Testis (tissue), 2 donors: ENCODE measurements at regions not wholly inside any gene's neighbourhood (a gene's known extent, or its start where the extent isn't known, plus 50 kb on each side); places are given as distances from the start of the nearest gene placed in this dataset.

Experiments
- DNase-seq: peaks from one replicate; pipeline ENCODE4 v3.0.0-alpha.2; 2019
- H3K27ac ChIP-seq, 2 donors: fragments of 200-600 bp; sonication (generic); one replicate each; pipeline ENCODE4 v1.5.1; 2019
- H3K27me3 ChIP-seq: fragments of 200-600 bp; sonication (generic); one replicate; pipeline ENCODE4 v1.5.1; 2019
- H3K36me3 ChIP-seq: fragments of 200-600 bp; sonication (generic); one replicate; pipeline ENCODE4 v1.5.1; 2017; ENCODE audit warnings: low read depth; ENCODE audit errors: missing control alignments
- H3K4me1 ChIP-seq: fragments of 200-600 bp; sonication (generic); one replicate; pipeline ENCODE4 v1.5.1; 2019
- H3K4me3 ChIP-seq, 2 donors: fragments of 200-600 bp; sonication (generic); one replicate each; pipeline ENCODE4 v1.5.1; 2017 to 2019
- H3K9me3 ChIP-seq: fragments of 200-600 bp; sonication (generic); one replicate; pipeline ENCODE4 v1.5.1; 2017
- POLR2A ChIP-seq: fragments of 450-650 bp; IDR thresholded peaks from one replicate; pipeline ENCODE4 v1.6.1; 2017; ENCODE audit warnings: antibody characterized with exemption, mild to moderate bottlenecking, moderate library complexity
- WGBS, 2 donors: methylation state at CpG; one replicate each; pipeline ENCODE4 v1.1.5; 2018; 5-methylcytosine and 5-hydroxymethylcytosine counted together
- intact Hi-C: fragments of 100-400 bp; cut with DNase I; formaldehyde crosslinking; loops from one replicate; pipeline ENCODE4 v1.15.1; 2023; ENCODE audit warnings: low total_unique reads
- TF ChIP-seq, protein P1 (sequence below), 3 experiments: fragments of 450-650 bp in 2 of 3; fragments of 200-600 bp in 1 of 3; sonication (generic) in 1 of 3; IDR thresholded peaks; one replicate each; pipeline ENCODE4 v1.5.1; 2016 to 2019; ENCODE audit warnings: antibody characterized with exemption in 3 of 3, mild to moderate bottlenecking in 2 of 3, moderate library complexity in 1 of 3

- intact Hi-C loops, result no loop called here
- H3K4me3 ChIP-seq, result no peak overlapping the region
- whole genome bisulfite sequencing, 2 donors, result 55 to 78% methylated on average over 11 to 21 of the region's 21 CpGs
- no peak for TF ChIP-seq POLR2A
- TF ChIP-seq, protein P1, sequence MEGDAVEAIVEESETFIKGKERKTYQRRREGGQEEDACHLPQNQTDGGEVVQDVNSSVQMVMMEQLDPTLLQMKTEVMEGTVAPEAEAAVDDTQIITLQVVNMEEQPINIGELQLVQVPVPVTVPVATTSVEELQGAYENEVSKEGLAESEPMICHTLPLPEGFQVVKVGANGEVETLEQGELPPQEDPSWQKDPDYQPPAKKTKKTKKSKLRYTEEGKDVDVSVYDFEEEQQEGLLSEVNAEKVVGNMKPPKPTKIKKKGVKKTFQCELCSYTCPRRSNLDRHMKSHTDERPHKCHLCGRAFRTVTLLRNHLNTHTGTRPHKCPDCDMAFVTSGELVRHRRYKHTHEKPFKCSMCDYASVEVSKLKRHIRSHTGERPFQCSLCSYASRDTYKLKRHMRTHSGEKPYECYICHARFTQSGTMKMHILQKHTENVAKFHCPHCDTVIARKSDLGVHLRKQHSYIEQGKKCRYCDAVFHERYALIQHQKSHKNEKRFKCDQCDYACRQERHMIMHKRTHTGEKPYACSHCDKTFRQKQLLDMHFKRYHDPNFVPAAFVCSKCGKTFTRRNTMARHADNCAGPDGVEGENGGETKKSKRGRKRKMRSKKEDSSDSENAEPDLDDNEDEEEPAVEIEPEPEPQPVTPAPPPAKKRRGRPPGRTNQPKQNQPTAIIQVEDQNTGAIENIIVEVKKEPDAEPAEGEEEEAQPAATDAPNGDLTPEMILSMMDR (IDR thresholded peaks at IDR 0.05), result no peak
- no peaks in the 10 kb centered on the region for H3K36me3 ChIP-seq
- no peaks in the 10 kb centered on the region for H3K9me3 ChIP-seq
- DNase-seq, result no peak
- no peak overlapping the region for H3K27ac ChIP-seq
- H3K4me1 ChIP-seq, result no peaks in the 10 kb centered on the region
- H3K27me3 ChIP-seq, result no peaks in the 10 kb centered on the region
Observed at GRCh38 chr22:27487600-27488452, 313.7 kb downstream of the MN1 start.

- H3K9me3 ChIP-seq, result no peaks in the 10 kb centered on the region
- no peaks in the 10 kb centered on the region for H3K36me3 ChIP-seq
- H3K27me3 ChIP-seq, result no peaks in the 10 kb centered on the region
- TF ChIP-seq, protein P1 (IDR thresholded peaks at IDR 0.05), result no peak
- no peak for TF ChIP-seq POLR2A
- H3K4me1 ChIP-seq, result no peaks in the 10 kb centered on the region
- no peak overlapping the region for H3K27ac ChIP-seq
- no peak overlapping the region for H3K4me3 ChIP-seq
- intact Hi-C loops, result no loop called here
- WGBS, 2 donors, result 72 to 76% methylated on average over 12 of the region's 12 CpGs
- peak; percentile 28 for DNase-seq
Observed at GRCh38 chr22:27488456-27489177, 312.9 kb downstream of the MN1 start.

GRCh38 chr22:27489178-27489675 lies 312.3 kb downstream of the MN1 start:
- intact Hi-C loops, result no loop called here
- no peak for DNase-seq
- no peak overlapping the region for H3K4me3 ChIP-seq
- no peak overlapping the region for H3K27ac ChIP-seq
- 46 to 49% methylated on average over 4 of the region's 4 CpGs for WGBS, 2 donors
- TF ChIP-seq, protein P1 (IDR thresholded peaks at IDR 0.05), result no peak
- no peak for TF ChIP-seq POLR2A
- no peaks in the 10 kb centered on the region for H3K9me3 ChIP-seq
- H3K27me3 ChIP-seq, result no peaks in the 10 kb centered on the region
- no peaks in the 10 kb centered on the region for H3K4me1 ChIP-seq
- H3K36me3 ChIP-seq, result no peaks in the 10 kb centered on the region

- Histone ChIP-seq H3K36me3 (no peaks in the 10 kb centered on the region), H3K4me3 (no peak overlapping the region), H3K4me1 (no peaks in the 10 kb centered on the region), H3K9me3 (no peaks in the 10 kb centered on the region), H3K27ac (no peak overlapping the region), H3K27me3 (no peaks in the 10 kb centered on the region)
- TF ChIP-seq, protein P1 (IDR thresholded peaks at IDR 0.05), result no peak
- no peak for TF ChIP-seq POLR2A
- WGBS, 2 donors, result 83 to 96% methylated on average over 4 of the region's 4 CpGs
- no peak for DNase-seq
- intact Hi-C loops, result no loop called here
Observed at GRCh38 chr22:27490080-27490479, 311.5 kb downstream of the MN1 start.
